GM12878 (cell line): ENCODE measurements at regions not wholly inside any gene's neighbourhood (a gene's known extent, or its start where the extent isn't known, plus 50 kb on each side); places are given as distances from the start of the nearest gene placed in this dataset.

ENCODE experiments used
- EZH2 ChIP-seq: IDR thresholded peaks from 2 replicates; pipeline ENCODE4 v1.6.1; 2012; ENCODE audit warnings: low read depth, mild to moderate bottlenecking, control low read depth, inconsistent platforms, low read length, borderline replicate concordance; ENCODE audit not compliant: control insufficient read depth
- POLR2AphosphoS5 ChIP-seq: IDR thresholded peaks from 2 replicates; pipeline ENCODE4 v1.6.1; 2011; ENCODE audit warnings: mild to moderate bottlenecking, low read length, inconsistent platforms

DNA sequence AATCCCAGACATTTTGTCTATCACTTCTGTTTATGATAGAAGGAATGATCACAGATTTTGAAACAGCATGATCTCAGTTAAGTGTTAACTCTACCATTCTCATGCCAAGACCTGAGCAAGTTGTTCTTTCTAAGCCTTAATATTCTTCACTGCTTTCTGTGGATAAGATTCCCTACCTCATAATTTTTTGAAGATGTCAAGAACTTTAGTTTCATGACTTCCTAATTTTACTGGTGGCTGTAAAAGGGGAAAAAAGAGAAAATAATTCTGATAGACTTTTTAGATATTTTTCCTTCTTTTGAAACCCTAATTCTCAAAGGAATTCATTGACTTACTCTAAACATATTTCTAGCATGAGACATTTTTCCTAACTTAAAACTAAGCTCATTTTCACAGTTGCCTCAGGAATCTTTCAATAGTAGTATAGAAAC, 520.0 kb upstream of the LUZP2 start:
- TF ChIP-seq EZH2 (no peak), POLR2AphosphoS5 (no peak)
